HepG2 (cell line): ENCODE measurements at regions not wholly inside any gene's neighbourhood (a gene's known extent, or its start where the extent isn't known, plus 50 kb on each side); places are given as distances from the start of the nearest gene placed in this dataset.

Experiments
- ATAC-seq: fragments of 200-7000 bp; cut with Tn5 transposase; 3 replicates; pipeline ENCODE4 v1.9.1; 2020; ENCODE audit warnings: mild to moderate bottlenecking, moderate library complexity
- BruUV-seq: library from RNA; stranded (reverse); fragments of 400-500 nt; replicated peaks from 2 replicates; lab custom pipeline; 2021; lab: Mats Ljungman, UMichigan
- CTCF ChIA-PET: fragments of 300-600 bp; formaldehyde crosslinking; extraction: SDS; loops from one replicate; lab custom pipeline; 2021; ENCODE audit warnings: low total read pairs, inconsistent platforms, low intra/inter-chr PET ratio; lab: Yijun Ruan, JAX
- POLR2A ChIA-PET: fragments of 350-600 bp; sonication (Branson Sonifier 250); formaldehyde crosslinking; loops from one replicate; lab custom pipeline; 2020; ENCODE audit warnings: antibody characterized with exemption, inconsistent platforms; lab: Yijun Ruan, JAX
- DNase-seq: peaks from one replicate; pipeline ENCODE4 v3.0.0-alpha.2; 2015; ENCODE audit warnings: low spot score
- FAIRE-seq: peaks from 3 replicates; lab custom pipeline; 2011; peaks lifted over from hg19 to GRCh38; lab: Jason Lieb, UNC
- H2AFZ ChIP-seq: one replicate; pipeline ENCODE4 v1.6.1; 2011; ENCODE audit warnings: low read length, inconsistent platforms
- H3K27ac ChIP-seq: fragments of 300-600 bp; 3 replicates; pipeline ENCODE4 v1.8.0; 2011; ENCODE audit warnings: mixed run types, mild to moderate bottlenecking, mixed read lengths, low read length, inconsistent platforms; ENCODE audit not compliant: insufficient read depth; ENCODE audit errors: extremely low read length
- H3K27me3 ChIP-seq, 2 experiments: fragments of 200-600 bp in 1 of 2; 2 replicates in 1 of 2; 3 replicates in 1 of 2; pipeline versions ENCODE4 v1.6.0 to v1.8.0; 2011; ENCODE audit warnings: low read length in 2 of 2, mild to moderate bottlenecking in 2 of 2, moderate library complexity in 2 of 2, inconsistent platforms in 1 of 2; ENCODE audit not compliant: insufficient read depth in 2 of 2, control insufficient read depth in 1 of 2
- H3K36me3 ChIP-seq, 2 experiments: fragments of 200-600 bp in 1 of 2; replicated peaks in 1 of 2; 2 replicates in 1 of 2; 3 replicates in 1 of 2; pipeline versions ENCODE4 v1.5.1 to v1.8.0; 2011; ENCODE audit warnings: low read length in 2 of 2, inconsistent platforms in 1 of 2; ENCODE audit not compliant: insufficient read depth in 2 of 2, control insufficient read depth in 1 of 2
- H3K4me1 ChIP-seq: 2 replicates; pipeline ENCODE4 v1.5.1; 2012; ENCODE audit warnings: low read length, inconsistent platforms; ENCODE audit not compliant: insufficient read depth
- H3K4me2 ChIP-seq: 2 replicates; pipeline ENCODE4 v1.6.0; 2011; ENCODE audit warnings: low read depth, low read length, inconsistent platforms
- H3K4me3 ChIP-seq, 3 experiments: fragments of 200-600 bp in 1 of 3; sonication (generic), shearing (Covaris generic) in 1 of 3; replicated peaks in 1 of 3; 2 replicates each; pipeline ENCODE4 v1.5.1; 2011 to 2016; ENCODE audit warnings: low read length in 3 of 3, inconsistent platforms in 2 of 3, low read depth in 2 of 3, mild to moderate bottlenecking in 2 of 3, control low read depth in 1 of 3, mixed read lengths in 1 of 3; ENCODE audit not compliant: insufficient read depth in 1 of 3
- H3K79me2 ChIP-seq: one replicate; pipeline ENCODE4 v1.6.1; 2011; ENCODE audit warnings: low read length, inconsistent platforms; ENCODE audit not compliant: insufficient read depth
- H3K9ac ChIP-seq: 2 replicates; pipeline ENCODE4 v1.6.0; 2011; ENCODE audit warnings: mild to moderate bottlenecking, low read depth, low read length, inconsistent platforms; ENCODE audit not compliant: insufficient read depth
- H3K9me3 ChIP-seq: 2 replicates; pipeline ENCODE4 v1.5.1; 2012; ENCODE audit warnings: mild to moderate bottlenecking, low read length
- H4K20me1 ChIP-seq: 2 replicates; pipeline ENCODE4 v1.6.0; 2011; ENCODE audit warnings: inconsistent platforms, mild to moderate bottlenecking, low read length, moderate library complexity; ENCODE audit not compliant: insufficient read depth
- ARNTL ChIP-seq: sonication (generic); formaldehyde crosslinking; IDR thresholded peaks from 2 replicates; pipeline ENCODE4 v1.4.0; 2020; ENCODE audit warnings: mild to moderate bottlenecking, missing genetic modification reagents
- BRCA1 ChIP-seq: sonication (generic); formaldehyde crosslinking; IDR thresholded peaks from 2 replicates; pipeline ENCODE4 v1.4.0; 2020; ENCODE audit warnings: missing genetic modification reagents
- ELF3 ChIP-seq: IDR thresholded peaks from 2 replicates; pipeline ENCODE4 v1.6.1; 2016; ENCODE audit warnings: missing genetic modification reagents, missing compliant biosample characterization
- FOXA1 ChIP-seq, 2 experiments: fragments of 450-650 bp in 1 of 2; sonication (generic) in 1 of 2; formaldehyde crosslinking in 1 of 2; IDR thresholded peaks; 2 replicates each; pipeline versions ENCODE4 v1.4.0 to v1.6.1; 2016 to 2020; ENCODE audit warnings: missing genetic modification reagents in 1 of 2
- FOXP1 ChIP-seq, 2 experiments: fragments of 450-650 bp in 1 of 2; IDR thresholded peaks; 2 replicates each; pipeline ENCODE4 v1.6.1; 2017 to 2018; ENCODE audit warnings: antibody characterized with exemption in 1 of 2
- HNF4A ChIP-seq: sonication (generic); formaldehyde crosslinking; IDR thresholded peaks from 2 replicates; pipeline ENCODE4 v1.4.0; 2020; ENCODE audit warnings: missing genetic modification reagents
- MIXL1 ChIP-seq: IDR thresholded peaks from 2 replicates; pipeline ENCODE4 v1.6.1; 2016
- SNRNP70 ChIP-seq: fragments of 200-400 bp; formaldehyde crosslinking; IDR thresholded peaks from 2 replicates; pipeline ENCODE4 v1.6.1; 2017; ENCODE audit warnings: mild to moderate bottlenecking, low read depth, low read length, moderate library complexity
- SOX13 ChIP-seq, 3 experiments: fragments of 450-650 bp in 1 of 3; sonication (generic) in 1 of 3; formaldehyde crosslinking in 1 of 3; IDR thresholded peaks in 2 of 3; conservative IDR thresholded peaks in 1 of 3; 2 replicates each; pipeline versions ENCODE4 v1.5.0 to v1.6.1; 2016 to 2020; ENCODE audit warnings: antibody characterized with exemption in 1 of 3, mild to moderate bottlenecking in 1 of 3, missing compliant biosample characterization in 1 of 3, missing genetic modification reagents in 1 of 3, moderate library complexity in 1 of 3
- SOX5 ChIP-seq: IDR thresholded peaks from 2 replicates; pipeline ENCODE4 v1.6.1; 2016; ENCODE audit warnings: borderline replicate concordance
- SOX6 ChIP-seq, 2 experiments: fragments of 450-650 bp in 1 of 2; sonication (generic) in 1 of 2; formaldehyde crosslinking in 1 of 2; IDR thresholded peaks; 2 replicates each; pipeline versions ENCODE4 v1.4.0 to v1.6.1; 2017 to 2020; ENCODE audit warnings: antibody characterized with exemption in 1 of 2, mild to moderate bottlenecking in 1 of 2, missing genetic modification reagents in 1 of 2
- ZNF572 ChIP-seq: sonication (generic); formaldehyde crosslinking; IDR thresholded peaks from 2 replicates; pipeline ENCODE4 v1.5.1; 2020; ENCODE audit warnings: mild to moderate bottlenecking, missing genetic modification reagents
- ZNF788 ChIP-seq: sonication (generic); formaldehyde crosslinking; IDR thresholded peaks from 2 replicates; pipeline ENCODE4 v1.5.0; 2020; ENCODE audit warnings: mild to moderate bottlenecking, missing genetic modification reagents, borderline replicate concordance
- WGBS: methylation state at CpG from one replicate; pipeline ENCODE4 v1.1.6; 2017; ENCODE audit warnings: low lambda C conversion rate; 5-methylcytosine and 5-hydroxymethylcytosine counted together
- in situ Hi-C: cut with HindIII; loops from 2 replicates; pipeline ENCODE4 v1.10.0; 2017; ENCODE audit warnings: low pct_unique_long_range_greater_than_20kb; ENCODE audit not compliant: extremely low pct_ligation_motif_present
- intact Hi-C: fragments of 100-400 bp; cut with micrococcal nuclease; formaldehyde crosslinking; loops from one replicate; pipeline ENCODE4 v1.10.0; 2022; ENCODE audit not compliant: unreplicated experiment
- TF ChIP-seq, protein P1 (sequence below): sonication (generic); formaldehyde crosslinking; IDR thresholded peaks from 2 replicates; pipeline ENCODE4 v1.4.0; 2020; ENCODE audit warnings: mild to moderate bottlenecking, missing genetic modification reagents
- TF ChIP-seq, protein P2 (sequence below): sonication (generic); formaldehyde crosslinking; IDR thresholded peaks from 2 replicates; pipeline ENCODE4 v1.5.1; 2020; ENCODE audit warnings: mild to moderate bottlenecking, missing genetic modification reagents, borderline replicate concordance

DNA sequence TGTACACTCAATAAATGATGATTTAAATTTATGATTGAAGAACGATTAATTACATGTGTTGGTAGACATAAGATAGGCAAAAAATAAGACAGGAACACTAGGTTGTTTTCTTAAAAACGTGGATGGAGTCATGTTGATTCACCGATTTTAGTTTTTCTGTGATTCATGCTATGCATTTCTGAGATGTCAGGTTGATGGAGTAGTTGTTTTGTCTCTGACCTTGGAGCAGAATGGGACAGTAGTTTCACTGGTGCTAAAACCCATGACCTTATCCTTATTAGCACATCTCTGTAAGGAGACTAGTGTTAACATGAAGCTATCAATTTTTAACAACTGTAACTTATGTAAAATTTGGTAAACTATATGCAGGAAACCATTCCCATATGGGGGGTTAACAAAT is 611.6 kb upstream of the FZD8 start (continued):
- TF ChIP-seq, protein P1, sequence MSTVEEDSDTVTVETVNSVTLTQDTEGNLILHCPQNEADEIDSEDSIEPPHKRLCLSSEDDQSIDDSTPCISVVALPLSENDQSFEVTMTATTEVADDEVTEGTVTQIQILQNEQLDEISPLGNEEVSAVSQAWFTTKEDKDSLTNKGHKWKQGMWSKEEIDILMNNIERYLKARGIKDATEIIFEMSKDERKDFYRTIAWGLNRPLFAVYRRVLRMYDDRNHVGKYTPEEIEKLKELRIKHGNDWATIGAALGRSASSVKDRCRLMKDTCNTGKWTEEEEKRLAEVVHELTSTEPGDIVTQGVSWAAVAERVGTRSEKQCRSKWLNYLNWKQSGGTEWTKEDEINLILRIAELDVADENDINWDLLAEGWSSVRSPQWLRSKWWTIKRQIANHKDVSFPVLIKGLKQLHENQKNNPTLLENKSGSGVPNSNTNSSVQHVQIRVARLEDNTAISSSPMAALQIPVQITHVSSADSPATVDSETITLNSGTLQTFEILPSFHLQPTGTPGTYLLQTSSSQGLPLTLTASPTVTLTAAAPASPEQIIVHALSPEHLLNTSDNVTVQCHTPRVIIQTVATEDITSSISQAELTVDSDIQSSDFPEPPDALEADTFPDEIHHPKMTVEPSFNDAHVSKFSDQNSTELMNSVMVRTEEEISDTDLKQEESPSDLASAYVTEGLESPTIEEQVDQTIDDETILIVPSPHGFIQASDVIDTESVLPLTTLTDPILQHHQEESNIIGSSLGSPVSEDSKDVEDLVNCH (CRISPR knock-in tag) = no peak
- TF ChIP-seq ZNF788 (CRISPR knock-in tag) = no peak
- TF ChIP-seq BRCA1 = no peak
- TF ChIP-seq ARNTL (CRISPR knock-in tag) = no peak

DNA sequence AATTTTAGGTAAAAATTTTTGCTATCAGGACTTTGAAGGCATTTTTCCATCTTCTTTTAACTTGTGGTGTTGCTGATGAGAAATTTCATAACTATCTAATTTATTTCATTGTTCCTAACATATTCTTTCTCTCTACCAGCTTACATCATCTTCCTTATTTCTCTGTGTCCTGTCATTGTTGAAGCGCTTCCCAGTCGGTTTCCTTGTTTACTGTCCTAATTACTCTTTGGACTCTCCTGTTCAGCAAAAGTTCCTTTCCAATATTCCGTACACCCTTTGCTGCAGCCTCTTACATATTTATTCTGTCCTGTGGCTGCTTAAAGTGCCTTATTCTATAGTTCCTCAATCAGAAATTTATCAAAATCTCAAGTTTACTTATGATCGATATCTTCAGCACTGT is 609.0 kb upstream of the FZD8 start:
- Histone ChIP-seq H3K27me3 (no peaks in the 10 kb centered on the region), H2AFZ (no peak overlapping the region), H3K36me3 (no peaks in the 10 kb centered on the region), H3K4me2 (no peak overlapping the region), H3K79me2 (no peaks in the 10 kb centered on the region), H3K4me1 (0 out of 2 replicates have a peak, but pooled peaks cover 10% of the 10 kb centered on the region), H3K9me3 (no peaks in the 10 kb centered on the region), H3K4me3 (no peak overlapping the region), H3K27ac (no peak overlapping the region), H4K20me1 (no peaks in the 10 kb centered on the region), H3K9ac (no peak overlapping the region)
- DNase-seq (peak; percentile 23), FAIRE-seq (no peak), ATAC-seq (peak; percentile 86)
- CTCF ChIA-PET = no interaction called here
- BruUV-seq = no TSS peak
- WGBS = under 1% methylated on average over 4 of the region's 4 CpGs
- POLR2A ChIA-PET = no interaction called here
- in situ Hi-C loops = no loop called here
- intact Hi-C loops = no loop called here
- TF ChIP-seq SOX6 (IDR thresholded peaks at IDR 0.05) (no peak), SOX6 (CRISPR knock-in tag; IDR thresholded peaks at IDR 0.05) (peak; percentile 64), SOX13 (IDR thresholded peaks at IDR 0.05) (0 out of 2 replicates have a peak, but pooled peaks have one; percentile 27), SOX13 (CRISPR knock-in tag; conservative IDR thresholded peaks at IDR 0.05 in 1 of 2, IDR thresholded peaks at IDR 0.05 in 1 of 2) (peak in 1 of 2 experiments; percentile 67; a peak in 2 of 4 replicates), FOXA1 (IDR thresholded peaks at IDR 0.05) (no peak), FOXA1 (CRISPR knock-in tag; IDR thresholded peaks at IDR 0.05) (peak; percentile 28; the same call in 1 of the 2 replicates), MIXL1 (peak; percentile 100), SNRNP70 (no peak), SOX5 (CRISPR knock-in tag) (peak; percentile 75), ELF3 (CRISPR knock-in tag) (0 out of 2 replicates have a peak, but pooled peaks have one; percentile 46), FOXP1 (IDR thresholded peaks at IDR 0.05) (no peak), FOXP1 (CRISPR knock-in tag; IDR thresholded peaks at IDR 0.05) (peak; percentile 45; the same call in 1 of the 2 replicates), HNF4A (CRISPR knock-in tag) (peak; percentile 74), ZNF572 (CRISPR knock-in tag) (no peak)
- TF ChIP-seq, protein P2, sequence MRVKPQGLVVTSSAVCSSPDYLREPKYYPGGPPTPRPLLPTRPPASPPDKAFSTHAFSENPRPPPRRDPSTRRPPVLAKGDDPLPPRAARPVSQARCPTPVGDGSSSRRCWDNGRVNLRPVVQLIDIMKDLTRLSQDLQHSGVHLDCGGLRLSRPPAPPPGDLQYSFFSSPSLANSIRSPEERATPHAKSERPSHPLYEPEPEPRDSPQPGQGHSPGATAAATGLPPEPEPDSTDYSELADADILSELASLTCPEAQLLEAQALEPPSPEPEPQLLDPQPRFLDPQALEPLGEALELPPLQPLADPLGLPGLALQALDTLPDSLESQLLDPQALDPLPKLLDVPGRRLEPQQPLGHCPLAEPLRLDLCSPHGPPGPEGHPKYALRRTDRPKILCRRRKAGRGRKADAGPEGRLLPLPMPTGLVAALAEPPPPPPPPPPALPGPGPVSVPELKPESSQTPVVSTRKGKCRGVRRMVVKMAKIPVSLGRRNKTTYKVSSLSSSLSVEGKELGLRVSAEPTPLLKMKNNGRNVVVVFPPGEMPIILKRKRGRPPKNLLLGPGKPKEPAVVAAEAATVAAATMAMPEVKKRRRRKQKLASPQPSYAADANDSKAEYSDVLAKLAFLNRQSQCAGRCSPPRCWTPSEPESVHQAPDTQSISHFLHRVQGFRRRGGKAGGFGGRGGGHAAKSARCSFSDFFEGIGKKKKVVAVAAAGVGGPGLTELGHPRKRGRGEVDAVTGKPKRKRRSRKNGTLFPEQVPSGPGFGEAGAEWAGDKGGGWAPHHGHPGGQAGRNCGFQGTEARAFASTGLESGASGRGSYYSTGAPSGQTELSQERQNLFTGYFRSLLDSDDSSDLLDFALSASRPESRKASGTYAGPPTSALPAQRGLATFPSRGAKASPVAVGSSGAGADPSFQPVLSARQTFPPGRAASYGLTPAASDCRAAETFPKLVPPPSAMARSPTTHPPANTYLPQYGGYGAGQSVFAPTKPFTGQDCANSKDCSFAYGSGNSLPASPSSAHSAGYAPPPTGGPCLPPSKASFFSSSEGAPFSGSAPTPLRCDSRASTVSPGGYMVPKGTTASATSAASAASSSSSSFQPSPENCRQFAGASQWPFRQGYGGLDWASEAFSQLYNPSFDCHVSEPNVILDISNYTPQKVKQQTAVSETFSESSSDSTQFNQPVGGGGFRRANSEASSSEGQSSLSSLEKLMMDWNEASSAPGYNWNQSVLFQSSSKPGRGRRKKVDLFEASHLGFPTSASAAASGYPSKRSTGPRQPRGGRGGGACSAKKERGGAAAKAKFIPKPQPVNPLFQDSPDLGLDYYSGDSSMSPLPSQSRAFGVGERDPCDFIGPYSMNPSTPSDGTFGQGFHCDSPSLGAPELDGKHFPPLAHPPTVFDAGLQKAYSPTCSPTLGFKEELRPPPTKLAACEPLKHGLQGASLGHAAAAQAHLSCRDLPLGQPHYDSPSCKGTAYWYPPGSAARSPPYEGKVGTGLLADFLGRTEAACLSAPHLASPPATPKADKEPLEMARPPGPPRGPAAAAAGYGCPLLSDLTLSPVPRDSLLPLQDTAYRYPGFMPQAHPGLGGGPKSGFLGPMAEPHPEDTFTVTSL (CRISPR knock-in tag) = peak; percentile 79; the same call in 1 of the 2 replicates
